ENCODE measurements at regions not wholly inside any gene's neighbourhood (a gene's known extent, or its start where the extent isn't known, plus 50 kb on each side); places are given as distances from the start of the nearest gene placed in this dataset.

DNA sequence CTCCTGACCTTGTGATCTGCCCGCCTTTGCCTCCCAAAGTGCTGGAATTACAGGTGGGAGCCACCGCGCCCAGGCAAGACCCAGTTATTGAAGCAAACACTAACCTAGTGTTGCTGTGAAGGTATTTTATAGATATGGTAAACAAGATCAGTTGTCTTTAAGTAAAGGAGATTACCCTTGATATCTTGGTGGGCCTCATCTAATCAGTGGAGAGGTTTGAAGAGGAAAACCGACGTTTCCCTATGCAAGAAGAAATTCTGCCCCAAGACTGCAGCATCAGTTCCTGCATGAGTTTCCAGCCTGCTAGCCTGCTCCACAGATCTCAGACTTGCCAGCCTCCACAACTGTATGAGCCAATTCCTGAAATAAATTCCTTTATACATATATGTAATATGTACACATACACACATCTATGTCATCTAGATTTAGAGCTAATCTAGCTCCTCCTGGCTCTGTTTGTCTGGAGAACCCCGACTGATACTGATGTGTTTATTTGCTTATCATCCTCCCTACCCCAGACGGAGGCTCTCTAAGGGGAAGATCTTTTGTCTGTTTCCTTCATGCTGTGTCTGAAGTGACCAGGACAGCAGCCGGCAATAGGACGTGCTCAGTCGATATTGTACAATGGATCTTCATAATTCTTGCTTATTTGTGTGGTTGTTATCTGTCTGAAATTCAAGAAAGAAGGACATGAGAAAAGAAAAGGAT is 90.9 kb downstream of the IER5 start:
- no peak for TF ChIP-seq EZH2phosphoT487 (IDR thresholded peaks at IDR 0.05; ENCODE audit: borderline replicate concordance)
- TF ChIP-seq, protein P1, sequence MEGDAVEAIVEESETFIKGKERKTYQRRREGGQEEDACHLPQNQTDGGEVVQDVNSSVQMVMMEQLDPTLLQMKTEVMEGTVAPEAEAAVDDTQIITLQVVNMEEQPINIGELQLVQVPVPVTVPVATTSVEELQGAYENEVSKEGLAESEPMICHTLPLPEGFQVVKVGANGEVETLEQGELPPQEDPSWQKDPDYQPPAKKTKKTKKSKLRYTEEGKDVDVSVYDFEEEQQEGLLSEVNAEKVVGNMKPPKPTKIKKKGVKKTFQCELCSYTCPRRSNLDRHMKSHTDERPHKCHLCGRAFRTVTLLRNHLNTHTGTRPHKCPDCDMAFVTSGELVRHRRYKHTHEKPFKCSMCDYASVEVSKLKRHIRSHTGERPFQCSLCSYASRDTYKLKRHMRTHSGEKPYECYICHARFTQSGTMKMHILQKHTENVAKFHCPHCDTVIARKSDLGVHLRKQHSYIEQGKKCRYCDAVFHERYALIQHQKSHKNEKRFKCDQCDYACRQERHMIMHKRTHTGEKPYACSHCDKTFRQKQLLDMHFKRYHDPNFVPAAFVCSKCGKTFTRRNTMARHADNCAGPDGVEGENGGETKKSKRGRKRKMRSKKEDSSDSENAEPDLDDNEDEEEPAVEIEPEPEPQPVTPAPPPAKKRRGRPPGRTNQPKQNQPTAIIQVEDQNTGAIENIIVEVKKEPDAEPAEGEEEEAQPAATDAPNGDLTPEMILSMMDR (conservative IDR thresholded peaks at IDR 0.05; ENCODE audit: low read length): no peak
- Histone ChIP-seq H3K27me3 (ENCODE audit: insufficient read depth, low read length, poor library complexity, severe bottlenecking) (no peaks in the 10 kb centered on the region), H3K79me2 (ENCODE audit: insufficient read depth, low read length) (no peaks in the 10 kb centered on the region), H3K4me2 (ENCODE audit: low read depth, low read length, poor library complexity, severe bottlenecking) (no peak overlapping the region), H3K4me3 (ENCODE audit: low read length, poor library complexity, severe bottlenecking) (no peak overlapping the region), H2AFZ (ENCODE audit: low read length) (no peak overlapping the region), H3K4me1 (ENCODE audit: insufficient read depth, low read length, poor library complexity, severe bottlenecking) (no peaks in the 10 kb centered on the region), H3F3A (ENCODE audit: low read depth) (no peaks in the 10 kb centered on the region), H3K9me3 (ENCODE audit: insufficient read depth, low read depth, low read length) (no peaks in the 10 kb centered on the region), H4K20me1 (ENCODE audit: insufficient read depth, low read length, poor library complexity, severe bottlenecking) (no peaks in the 10 kb centered on the region), H3K9me2 (replicated peaks; ENCODE audit: low read depth, low read length) (no peaks in the 10 kb centered on the region), H3K9ac (ENCODE audit: low read depth, low read length, poor library complexity, severe bottlenecking) (no peak overlapping the region), H3K36me3 (ENCODE audit: insufficient read depth, low read length) (no peaks in the 10 kb centered on the region)

DNA sequence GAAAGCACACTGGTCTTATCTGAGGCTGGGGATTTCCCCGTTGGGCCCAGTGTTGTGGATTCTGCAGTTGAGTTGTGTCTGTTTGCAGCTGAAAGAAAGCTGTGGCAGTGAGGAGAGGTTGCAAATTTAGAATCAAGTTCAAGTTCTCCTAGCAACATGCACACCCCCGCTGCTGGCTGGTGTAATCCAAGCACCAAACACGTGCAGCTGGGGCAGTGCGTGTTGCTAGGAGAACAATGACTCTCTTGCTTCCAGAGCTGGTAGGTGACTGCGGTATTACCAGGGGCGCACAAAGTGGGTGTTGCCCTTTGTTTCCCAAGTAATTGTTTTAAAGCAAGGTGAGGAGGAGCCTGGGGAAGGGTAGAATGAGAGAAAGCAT is 91.5 kb downstream of the IER5 start:
- Histone ChIP-seq H3K36me3 (ENCODE audit: insufficient read depth, low read length) (no peaks in the 10 kb centered on the region), H3F3A (ENCODE audit: low read depth) (no peaks in the 10 kb centered on the region), H3K9me3 (ENCODE audit: insufficient read depth, low read depth, low read length) (no peaks in the 10 kb centered on the region), H3K9me2 (replicated peaks; ENCODE audit: low read depth, low read length) (no peaks in the 10 kb centered on the region), H3K9ac (ENCODE audit: low read depth, low read length, poor library complexity, severe bottlenecking) (no peak overlapping the region), H3K4me1 (ENCODE audit: insufficient read depth, low read length, poor library complexity, severe bottlenecking) (no peaks in the 10 kb centered on the region), H2AFZ (ENCODE audit: low read length) (no peak overlapping the region), H3K27me3 (ENCODE audit: insufficient read depth, low read length, poor library complexity, severe bottlenecking) (no peaks in the 10 kb centered on the region), H3K4me3 (ENCODE audit: low read length, poor library complexity, severe bottlenecking) (no peak overlapping the region), H3K79me2 (ENCODE audit: insufficient read depth, low read length) (no peaks in the 10 kb centered on the region), H4K20me1 (ENCODE audit: insufficient read depth, low read length, poor library complexity, severe bottlenecking) (no peaks in the 10 kb centered on the region), H3K4me2 (ENCODE audit: low read depth, low read length, poor library complexity, severe bottlenecking) (no peak overlapping the region)
- TF ChIP-seq, protein P1 (conservative IDR thresholded peaks at IDR 0.05; ENCODE audit: low read length): no peak
- TF ChIP-seq EZH2phosphoT487 (IDR thresholded peaks at IDR 0.05; ENCODE audit: borderline replicate concordance): no peak

DNA sequence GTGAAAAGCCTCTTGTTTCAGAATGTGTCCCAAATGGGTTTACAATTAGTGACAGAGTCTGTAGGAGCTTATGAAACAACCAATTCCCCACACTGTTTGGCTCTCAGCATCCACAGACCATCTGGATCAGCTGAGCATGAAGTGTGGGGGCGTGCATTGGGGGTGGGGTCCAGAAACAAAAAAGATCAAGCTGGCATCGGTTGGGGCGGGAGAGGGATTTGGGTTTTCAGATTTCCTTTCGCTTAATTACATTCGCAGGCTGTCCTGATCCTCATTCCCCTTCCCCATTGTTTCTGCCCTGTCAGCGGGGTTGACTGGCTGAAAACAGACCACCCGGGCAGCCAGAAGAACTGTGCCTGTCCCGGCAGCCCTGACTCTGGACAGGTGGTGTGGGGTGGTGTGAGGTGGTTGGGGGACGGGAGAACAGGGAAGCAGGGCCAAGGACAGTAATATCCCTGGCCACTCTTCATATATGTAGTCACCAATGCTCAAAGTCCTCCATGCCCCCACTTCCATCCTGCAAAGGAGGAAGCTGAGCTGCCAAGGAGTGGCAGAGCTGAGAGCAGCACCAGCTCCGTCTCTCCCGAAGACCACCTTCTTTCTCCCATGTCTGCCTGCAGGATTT is 92.0 kb downstream of the IER5 start:
- Histone ChIP-seq H2AFZ (ENCODE audit: low read length) (no peak overlapping the region), H3K9ac (ENCODE audit: low read depth, low read length, poor library complexity, severe bottlenecking) (no peak overlapping the region), H3K4me2 (ENCODE audit: low read depth, low read length, poor library complexity, severe bottlenecking) (no peak overlapping the region), H3K36me3 (ENCODE audit: insufficient read depth, low read length) (no peaks in the 10 kb centered on the region), H3K4me3 (ENCODE audit: low read length, poor library complexity, severe bottlenecking) (no peak overlapping the region), H3K9me2 (replicated peaks; ENCODE audit: low read depth, low read length) (no peaks in the 10 kb centered on the region), H3F3A (ENCODE audit: low read depth) (no peaks in the 10 kb centered on the region), H3K79me2 (ENCODE audit: insufficient read depth, low read length) (no peaks in the 10 kb centered on the region), H3K9me3 (ENCODE audit: insufficient read depth, low read depth, low read length) (no peaks in the 10 kb centered on the region), H3K27me3 (ENCODE audit: insufficient read depth, low read length, poor library complexity, severe bottlenecking) (no peaks in the 10 kb centered on the region), H3K4me1 (ENCODE audit: insufficient read depth, low read length, poor library complexity, severe bottlenecking) (no peaks in the 10 kb centered on the region), H4K20me1 (ENCODE audit: insufficient read depth, low read length, poor library complexity, severe bottlenecking) (no peaks in the 10 kb centered on the region)
- TF ChIP-seq EZH2phosphoT487 (IDR thresholded peaks at IDR 0.05; ENCODE audit: borderline replicate concordance): no peak
- TF ChIP-seq, protein P1 (conservative IDR thresholded peaks at IDR 0.05; ENCODE audit: low read length): no peak

Measured in Loucy (cell line).